Keratinocyte (primary cell): ENCODE measurements at regions not wholly inside any gene's neighbourhood (a gene's known extent, or its start where the extent isn't known, plus 50 kb on each side); places are given as distances from the start of the nearest gene placed in this dataset.

ENCODE experiments used
- DNase-seq: peaks from one replicate; pipeline ENCODE4 v3.0.0-alpha.2; 2011; ENCODE audit warnings: low read depth, missing footprints, low spot score
- FAIRE-seq: peaks from 2 replicates; lab custom pipeline; 2011; peaks lifted over from hg19 to GRCh38; lab: Jason Lieb, UNC
- H2AFZ ChIP-seq: 2 replicates; pipeline ENCODE4 v1.6.0; 2012; ENCODE audit warnings: low read length, control low read depth, inconsistent platforms; ENCODE audit not compliant: control insufficient read depth
- H3K27ac ChIP-seq: 2 replicates; pipeline ENCODE4 v1.5.1; 2011; ENCODE audit warnings: low read length; ENCODE audit not compliant: control insufficient read depth, insufficient read depth
- H3K27me3 ChIP-seq: 3 replicates; pipeline ENCODE4 v1.6.0; 2011; ENCODE audit warnings: low read length; ENCODE audit not compliant: control insufficient read depth, insufficient read depth; ENCODE audit errors: extremely low read depth
- H3K36me3 ChIP-seq, 2 experiments: 2 replicates in 1 of 2; 3 replicates in 1 of 2; pipeline ENCODE4 v1.5.1; 2011; ENCODE audit warnings: low read length in 2 of 2, mild to moderate bottlenecking in 1 of 2; ENCODE audit not compliant: control insufficient read depth in 2 of 2, insufficient read depth in 2 of 2; ENCODE audit errors: extremely low read depth in 1 of 2
- H3K4me1 ChIP-seq: 3 replicates; pipeline ENCODE4 v1.5.1; 2011; ENCODE audit warnings: low read length; ENCODE audit not compliant: control insufficient read depth, insufficient read depth; ENCODE audit errors: extremely low read depth
- H3K4me2 ChIP-seq: 3 replicates; pipeline ENCODE4 v1.6.0; 2011; ENCODE audit warnings: low read depth, low read length; ENCODE audit not compliant: control insufficient read depth, insufficient read depth; ENCODE audit errors: extremely low read depth
- H3K4me3 ChIP-seq, 3 experiments: fragments of 200-600 bp in 1 of 3; sonication (generic) in 1 of 3; 2 replicates in 2 of 3; 3 replicates in 1 of 3; pipeline ENCODE4 v1.5.1; 2011 to 2016; ENCODE audit warnings: low read length in 3 of 3, mild to moderate bottlenecking in 3 of 3, control low read depth in 2 of 3, inconsistent platforms in 1 of 3, low read depth in 1 of 3, mixed read lengths in 1 of 3, mixed run types in 1 of 3, moderate library complexity in 1 of 3; ENCODE audit not compliant: control insufficient read depth in 2 of 3, insufficient read depth in 2 of 3; ENCODE audit errors: extremely low read depth in 1 of 3
- H3K79me2 ChIP-seq: 2 replicates; pipeline ENCODE4 v1.6.0; 2012; ENCODE audit warnings: low read length; ENCODE audit not compliant: control insufficient read depth, insufficient read depth
- H3K9ac ChIP-seq: 3 replicates; pipeline ENCODE4 v1.6.0; 2011; ENCODE audit warnings: low read length; ENCODE audit not compliant: control insufficient read depth, insufficient read depth; ENCODE audit errors: extremely low read depth
- H3K9me1 ChIP-seq: 3 replicates; pipeline ENCODE4 v1.6.0; 2011; ENCODE audit warnings: low read length; ENCODE audit not compliant: control insufficient read depth, insufficient read depth; ENCODE audit errors: extremely low read depth
- H3K9me3 ChIP-seq: 2 replicates; pipeline ENCODE4 v1.5.1; 2012; ENCODE audit warnings: low read depth, low read length; ENCODE audit not compliant: control insufficient read depth
- H4K20me1 ChIP-seq: 3 replicates; pipeline ENCODE4 v1.6.0; 2011; ENCODE audit warnings: low read length; ENCODE audit not compliant: control insufficient read depth, insufficient read depth; ENCODE audit errors: extremely low read depth
- CTCF ChIP-seq, 3 experiments: IDR thresholded peaks in 1 of 3; conservative IDR thresholded peaks in 1 of 3; optimal IDR thresholded peaks in 1 of 3; 2 replicates in 2 of 3; 3 replicates in 1 of 3; pipeline versions ENCODE3 to v1.5.1; 2011; ENCODE audit warnings: low read length in 3 of 3, mild to moderate bottlenecking in 3 of 3, moderate library complexity in 2 of 3, control low read depth in 1 of 3, inconsistent platforms in 1 of 3; ENCODE audit not compliant: insufficient read depth in 2 of 3; ENCODE audit errors: extremely low read depth in 1 of 3
- EZH2 ChIP-seq: IDR thresholded peaks from one replicate; pipeline ENCODE4 v1.6.1; 2012; ENCODE audit warnings: inconsistent platforms, mild to moderate bottlenecking, low read length, moderate library complexity
- dilution Hi-C: fragments of 300-500 bp; cut with MboI; formaldehyde crosslinking; loops from one replicate; pipeline ENCODE4 v1.7.0; 2020; ENCODE audit warnings: low sequenced_read_pairs; ENCODE audit not compliant: extremely low pct_ligation_motif_present

- Histone ChIP-seq H3K9me1 (no peaks in the 10 kb centered on the region), H3K9me3 (peaks cover 3% of the 10 kb centered on the region), H3K4me3 (no peak overlapping the region), H3K27me3 (no peaks in the 10 kb centered on the region), H4K20me1 (no peaks in the 10 kb centered on the region), H3K4me2 (no peak overlapping the region), H3K36me3 (no peaks in the 10 kb centered on the region), H2AFZ (no peak overlapping the region), H3K79me2 (no peaks in the 10 kb centered on the region), H3K4me1 (no peaks in the 10 kb centered on the region), H3K9ac (no peak overlapping the region), H3K27ac (no peak overlapping the region)
- FAIRE-seq (no peak), DNase-seq (no peak)
- dilution Hi-C loops = no loop called here
- no peak for TF ChIP-seq CTCF (optimal IDR thresholded peaks at IDR 0.05 in 1 of 3, IDR thresholded peaks at IDR 0.05 in 1 of 3, conservative IDR thresholded peaks at IDR 0.05 in 1 of 3; ENCODE audit: extremely low read depth in 1 of 3, insufficient read depth in 2 of 3, low read length in 3 of 3)
- no peak for TF ChIP-seq EZH2
Measured at GRCh38 chr5:26647781-26648180, 390.6 kb downstream of the CDH9 start.

- Histone ChIP-seq H3K27me3 (no peaks in the 10 kb centered on the region), H3K36me3 (no peaks in the 10 kb centered on the region), H3K79me2 (no peaks in the 10 kb centered on the region), H3K4me3 (no peak overlapping the region), H3K27ac (no peak overlapping the region), H3K9me1 (no peaks in the 10 kb centered on the region), H3K9me3 (peaks cover 3% of the 10 kb centered on the region), H3K4me1 (no peaks in the 10 kb centered on the region), H4K20me1 (no peaks in the 10 kb centered on the region), H3K4me2 (no peak overlapping the region), H3K9ac (no peak overlapping the region), H2AFZ (no peak overlapping the region)
- TF ChIP-seq CTCF (optimal IDR thresholded peaks at IDR 0.05 in 1 of 3, IDR thresholded peaks at IDR 0.05 in 1 of 3, conservative IDR thresholded peaks at IDR 0.05 in 1 of 3; ENCODE audit: extremely low read depth in 1 of 3, insufficient read depth in 2 of 3, low read length in 3 of 3) (no peak), EZH2 (no peak)
- DNase-seq (no peak), FAIRE-seq (no peak)
- dilution Hi-C loops = no loop called here
Measured at GRCh38 chr5:26645659-26646058, 392.7 kb downstream of the CDH9 start.
